ENCODE measurements at regions not wholly inside any gene's neighbourhood (a gene's known extent, or its start where the extent isn't known, plus 50 kb on each side); places are given as distances from the start of the nearest gene placed in this dataset.

- TF ChIP-seq CTCF (IDR thresholded peaks at IDR 0.05) (no peak), POLR2A (IDR thresholded peaks at IDR 0.05) (no peak), POLR2AphosphoS5 (IDR thresholded peaks at IDR 0.05) (no peak), EP300 (IDR thresholded peaks at IDR 0.05) (no peak)
Measured at GRCh38 chr4:189136462-189136861, 804.2 kb upstream of the FRG1 start.

Measured in gastroesophageal sphincter (tissue), 3 donors.